ENCODE measurements at regions not wholly inside any gene's neighbourhood (a gene's known extent, or its start where the extent isn't known, plus 50 kb on each side); places are given as distances from the start of the nearest gene placed in this dataset.

- no peak for TF ChIP-seq CTCF (conservative IDR thresholded peaks at IDR 0.05; ENCODE audit: low read depth, low read length)
- TF ChIP-seq EZH2 (IDR thresholded peaks at IDR 0.05; ENCODE audit: borderline replicate concordance, low read depth, low read length, poor library complexity, severe bottlenecking), result no peak
Observed at GRCh38 chr6:80623066-80623815, 516.8 kb downstream of the BCKDHB start.
